WERI-Rb-1 (cell line): ENCODE measurements at regions not wholly inside any gene's neighbourhood (a gene's known extent, or its start where the extent isn't known, plus 50 kb on each side); places are given as distances from the start of the nearest gene placed in this dataset.

ENCODE experiments used
- DNase-seq: peaks from one replicate; pipeline ENCODE4 v3.0.0-alpha.2; 2020
- H3K27ac ChIP-seq: fragments of 250-450 bp; sonication (Bioruptor Pico); 2 replicates; pipeline ENCODE4 v1.5.1; 2020; ENCODE audit warnings: mild to moderate bottlenecking, moderate library complexity
- H3K27me3 ChIP-seq: fragments of 250-450 bp; sonication (Bioruptor Pico); 2 replicates; pipeline ENCODE4 v1.5.1; 2021; ENCODE audit warnings: mild to moderate bottlenecking, low read depth, moderate library complexity; ENCODE audit not compliant: insufficient read depth, severe bottlenecking
- H3K36me3 ChIP-seq: fragments of 250-450 bp; sonication (Bioruptor Pico); 2 replicates; pipeline ENCODE4 v1.5.1; 2020; ENCODE audit warnings: mild to moderate bottlenecking, moderate library complexity
- H3K4me3 ChIP-seq: 2 replicates; pipeline ENCODE4 v1.5.1; 2011; ENCODE audit warnings: low read depth, mild to moderate bottlenecking, control low read depth, low read length
- H3K9me3 ChIP-seq: fragments of 250-450 bp; sonication (Bioruptor Pico); 2 replicates; pipeline ENCODE4 v1.5.1; 2021; ENCODE audit warnings: mild to moderate bottlenecking, moderate library complexity; ENCODE audit not compliant: severe bottlenecking
- CTCF ChIP-seq: IDR thresholded peaks from 2 replicates; pipeline ENCODE4 v1.5.1; 2011; ENCODE audit warnings: low read depth, mild to moderate bottlenecking, control low read depth, inconsistent platforms, low read length

- no peak for DNase-seq
- no peaks in the 10 kb centered on the region for H3K36me3 ChIP-seq
- no peak for TF ChIP-seq CTCF
- H3K27me3 ChIP-seq = no peaks in the 10 kb centered on the region
- no peaks in the 10 kb centered on the region for H3K9me3 ChIP-seq
- no peak overlapping the region for H3K4me3 ChIP-seq
- no peak overlapping the region for H3K27ac ChIP-seq
Observed at GRCh38 chr15:60118146-60118545, 114.0 kb downstream of the FOXB1 start.

- Histone ChIP-seq H3K27me3 (no peaks in the 10 kb centered on the region), H3K36me3 (no peaks in the 10 kb centered on the region), H3K27ac (no peak overlapping the region), H3K4me3 (no peak overlapping the region), H3K9me3 (no peaks in the 10 kb centered on the region)
- TF ChIP-seq CTCF = no peak
- DNase-seq = no peak
Observed at GRCh38 chr15:60118626-60119025, 114.5 kb downstream of the FOXB1 start.

GRCh38 chr15:60119101-60119500, 115.0 kb downstream of the FOXB1 start:
- no peak for DNase-seq
- Histone ChIP-seq H3K27ac (no peak overlapping the region), H3K36me3 (no peaks in the 10 kb centered on the region), H3K4me3 (no peak overlapping the region), H3K9me3 (no peaks in the 10 kb centered on the region), H3K27me3 (no peaks in the 10 kb centered on the region)
- no peak for TF ChIP-seq CTCF

GRCh38 chr15:60120100-60120499, 116.0 kb downstream of the FOXB1 start:
- Histone ChIP-seq H3K27ac (no peak overlapping the region), H3K4me3 (no peak overlapping the region)
- no peak for DNase-seq

GRCh38 chr15:60121845-60122244, 117.7 kb downstream of the FOXB1 start:
- no peak for DNase-seq
- H3K4me3 ChIP-seq = no peak overlapping the region
- no peaks in the 10 kb centered on the region for H3K36me3 ChIP-seq
- TF ChIP-seq CTCF = no peak
- no peak overlapping the region for H3K27ac ChIP-seq
- no peaks in the 10 kb centered on the region for H3K9me3 ChIP-seq
- H3K27me3 ChIP-seq = no peaks in the 10 kb centered on the region

More at GRCh38 chr15:60120100-60120499, 116.0 kb downstream of the FOXB1 start:
- Histone ChIP-seq H3K27me3 (no peaks in the 10 kb centered on the region), H3K36me3 (no peaks in the 10 kb centered on the region), H3K9me3 (no peaks in the 10 kb centered on the region)
- no peak for TF ChIP-seq CTCF

GRCh38 chr15:60122691-60123090, 118.6 kb downstream of the FOXB1 start:
- no peak overlapping the region for H3K27ac ChIP-seq
- no peak for TF ChIP-seq CTCF
- no peaks in the 10 kb centered on the region for H3K27me3 ChIP-seq

More at GRCh38 chr15:60122691-60123090, 118.6 kb downstream of the FOXB1 start:
- DNase-seq = no peak
- Histone ChIP-seq H3K9me3 (no peaks in the 10 kb centered on the region), H3K36me3 (no peaks in the 10 kb centered on the region), H3K4me3 (no peak overlapping the region)
